ENCODE measurements at regions not wholly inside any gene's neighbourhood (a gene's known extent, or its start where the extent isn't known, plus 50 kb on each side); places are given as distances from the start of the nearest gene placed in this dataset.
A peak's percentile ranks its signal among the peaks of the same experiment; 100 is the strongest.
"Not testable (repeated sequence)": the region's sequence is repeated elsewhere in the genome, so short reads cannot be mapped to it uniquely, and the experiment has no call there.

GRCh38 chr6:71360556-71361335 is 72.1 kb downstream of the OGFRL1 start:
- not testable (repeated sequence) for H3K27ac Mint-ChIP-seq

DNA sequence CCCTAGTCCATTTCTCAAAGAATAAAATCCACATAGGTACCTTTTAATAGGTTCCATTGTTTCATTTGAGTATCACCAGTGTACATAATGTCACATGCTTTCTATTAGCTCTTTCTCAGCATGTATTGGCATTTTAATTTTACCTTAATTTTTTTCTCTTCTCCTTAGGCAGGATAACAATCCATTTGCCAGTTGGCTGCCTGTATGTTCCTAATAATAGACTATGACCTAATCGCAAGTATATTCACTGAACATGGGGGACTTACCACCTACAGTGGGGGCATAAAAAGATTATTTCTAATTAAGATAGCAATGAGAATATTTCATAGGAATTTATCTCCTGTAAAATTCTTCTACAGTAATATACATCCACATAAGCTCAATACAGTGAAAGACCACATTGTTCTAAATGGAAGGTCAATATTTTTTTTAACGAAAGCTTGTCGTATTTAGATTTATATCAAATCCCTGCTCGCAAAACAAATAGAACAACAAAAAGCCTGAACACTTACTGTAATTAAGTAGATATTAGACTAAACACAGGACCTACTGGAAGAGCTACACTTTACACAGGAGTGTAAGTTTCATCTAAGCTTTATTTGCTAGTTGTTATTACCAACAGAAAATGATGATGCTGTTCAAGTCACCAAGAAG is 76.4 kb downstream of the OGFRL1 start:
- no peaks in the 10 kb centered on the region for H3K27me3 ChIP-seq (ENCODE audit: control insufficient read depth, insufficient read depth, low read length, poor library complexity, severe bottlenecking)
- no peaks in the 10 kb centered on the region for H3K9me3 ChIP-seq (ENCODE audit: control insufficient read depth, low read length)
- Mint-ChIP-seq H3K9me3 (peaks cover 8% of the 10 kb centered on the region), H3K4me1 (peaks cover 7% of the 10 kb centered on the region), H3K27ac (no peak overlapping the region), H3K27me3 (ENCODE audit: insufficient read depth) (no peaks in the 10 kb centered on the region), H3K4me3 (no peak overlapping the region), H3K36me3 (ENCODE audit: low read depth) (no peaks in the 10 kb centered on the region)
- no peak for DNase-seq
- no peaks in the 10 kb centered on the region for H3K36me3 ChIP-seq (ENCODE audit: control insufficient read depth, insufficient read depth, low read length)
- H3K4me1 ChIP-seq (ENCODE audit: control insufficient read depth, insufficient read depth, low read length), result no peaks in the 10 kb centered on the region
- H3K27ac ChIP-seq (ENCODE audit: low read depth, low read length), result no peak overlapping the region
- TF ChIP-seq CTCF (conservative IDR thresholded peaks at IDR 0.05), result no peak
- WGBS, 2 experiments (ENCODE audit: insufficient coverage in 1 of 2, insufficient read length in 1 of 2), result 100% methylated on average over 4 of the region's 4 CpGs; no CpG with 5 or more reads in 1 of the 2 experiments
- H3K4me3 ChIP-seq (ENCODE audit: low read length), result no peak overlapping the region
- no peak overlapping the region for H3K9ac ChIP-seq (ENCODE audit: extremely low read depth, low read length, poor library complexity, severe bottlenecking)

More at GRCh38 chr6:71360556-71361335, 72.1 kb downstream of the OGFRL1 start:
- H3K4me3 Mint-ChIP-seq; H3K27me3 ChIP-seq (ENCODE audit: control insufficient read depth, insufficient read depth, low read length, poor library complexity, severe bottlenecking); H3K4me1 Mint-ChIP-seq; H3K36me3 Mint-ChIP-seq (ENCODE audit: low read depth); H3K4me1 ChIP-seq (ENCODE audit: control insufficient read depth, insufficient read depth, low read length); H3K9me3 ChIP-seq (ENCODE audit: control insufficient read depth, low read length); H3K27ac ChIP-seq (ENCODE audit: low read depth, low read length); H3K9ac ChIP-seq (ENCODE audit: extremely low read depth, low read length, poor library complexity, severe bottlenecking); H3K4me3 ChIP-seq (ENCODE audit: low read length); H3K36me3 ChIP-seq (ENCODE audit: control insufficient read depth, insufficient read depth, low read length); H3K27me3 Mint-ChIP-seq (ENCODE audit: insufficient read depth): not testable (repeated sequence)
- peak; percentile 48 for TF ChIP-seq CTCF (conservative IDR thresholded peaks at IDR 0.05)
- DNase-seq, result peak; percentile 62
- WGBS, 2 experiments (ENCODE audit: insufficient coverage in 1 of 2, insufficient read length in 1 of 2), result 84 to 87% methylated on average over 4 to 9 of the region's 9 CpGs
- peaks cover 29% of the 10 kb centered on the region for H3K9me3 Mint-ChIP-seq

GRCh38 chr6:71367756-71368155 is 79.1 kb downstream of the OGFRL1 start:
- H3K36me3 Mint-ChIP-seq (ENCODE audit: low read depth), result no peaks in the 10 kb centered on the region

More at GRCh38 chr6:71367756-71368155, 79.1 kb downstream of the OGFRL1 start:
- DNase-seq, result no peak
- H3K4me1 ChIP-seq (ENCODE audit: control insufficient read depth, insufficient read depth, low read length), result no peaks in the 10 kb centered on the region
- Mint-ChIP-seq H3K9me3 (no peaks in the 10 kb centered on the region), H3K4me1 (peaks cover 7% of the 10 kb centered on the region), H3K27me3 (ENCODE audit: insufficient read depth) (no peaks in the 10 kb centered on the region), H3K4me3 (no peak overlapping the region), H3K27ac (peak overlapping the region; percentile 46)
- no peak overlapping the region for H3K9ac ChIP-seq (ENCODE audit: extremely low read depth, low read length, poor library complexity, severe bottlenecking)
- no peaks in the 10 kb centered on the region for H3K27me3 ChIP-seq (ENCODE audit: control insufficient read depth, insufficient read depth, low read length, poor library complexity, severe bottlenecking)
- WGBS, 2 experiments (ENCODE audit: insufficient coverage in 1 of 2, insufficient read length in 1 of 2), result 93 to 100% methylated on average over 2 to 3 of the region's 3 CpGs
- no peak overlapping the region for H3K4me3 ChIP-seq (ENCODE audit: low read length)
- H3K9me3 ChIP-seq (ENCODE audit: control insufficient read depth, low read length), result no peaks in the 10 kb centered on the region
- H3K27ac ChIP-seq (ENCODE audit: low read depth, low read length), result no peak overlapping the region
- no peak for TF ChIP-seq CTCF (conservative IDR thresholded peaks at IDR 0.05)
- H3K36me3 ChIP-seq (ENCODE audit: control insufficient read depth, insufficient read depth, low read length), result no peaks in the 10 kb centered on the region
